ENCODE measurements at regions not wholly inside any gene's neighbourhood (a gene's known extent, or its start where the extent isn't known, plus 50 kb on each side); places are given as distances from the start of the nearest gene placed in this dataset.
"Not testable (repeated sequence)": the region's sequence is repeated elsewhere in the genome, so short reads cannot be mapped to it uniquely, and the experiment has no call there.

DNA sequence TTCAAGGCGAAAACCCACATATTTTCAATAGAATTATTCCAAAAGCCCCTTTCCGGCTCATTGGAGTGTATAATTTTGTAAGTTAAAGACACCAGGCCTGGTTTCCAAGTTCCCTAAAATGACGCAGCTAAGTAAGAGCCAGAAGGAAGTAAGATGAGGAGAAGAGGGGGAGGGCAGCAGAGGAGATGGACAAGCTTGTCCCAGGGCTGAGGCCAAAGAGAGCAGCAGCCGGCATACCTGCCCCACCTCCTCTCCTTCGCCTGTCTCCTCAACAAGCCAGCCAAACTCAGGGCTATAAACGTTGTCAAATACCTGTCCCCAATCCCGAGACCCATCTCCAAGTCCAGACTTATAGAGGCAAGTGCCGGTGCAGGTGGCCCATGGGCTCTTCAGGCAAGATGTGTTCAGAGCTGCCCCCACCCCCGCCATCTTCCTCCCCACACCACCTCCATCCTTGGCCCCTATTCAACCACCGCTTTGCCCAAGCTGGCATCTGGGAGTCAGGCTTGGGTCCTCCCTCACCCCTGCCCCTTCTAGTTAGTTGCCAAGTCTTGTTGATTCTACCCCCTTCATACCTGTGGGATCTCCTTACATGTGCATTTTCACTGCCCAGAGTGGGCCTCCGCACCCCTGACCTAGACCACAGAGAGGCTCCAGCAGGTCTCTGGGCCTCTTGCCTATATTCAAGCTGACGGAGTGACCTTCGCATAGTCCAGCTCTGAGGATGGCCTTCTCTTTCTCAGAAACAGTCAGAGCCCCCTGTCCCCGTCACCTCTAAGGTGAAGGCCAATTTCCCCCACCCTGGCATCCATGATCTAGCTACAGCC is 75.7 kb upstream of the SIRPA start:
- no peaks in the 10 kb centered on the region for H3K27me3 ChIP-seq
- no peak overlapping the region for H3K27ac ChIP-seq
- H3K36me3 ChIP-seq = no peaks in the 10 kb centered on the region
- no peak for DNase-seq
- H3K4me1 ChIP-seq = no peaks in the 10 kb centered on the region
- H3K4me3 ChIP-seq = no peak overlapping the region
- H3K9me3 ChIP-seq (replicated peaks) = peaks cover 5% of the 10 kb centered on the region; the same call in 1 of the 2 replicates

DNA sequence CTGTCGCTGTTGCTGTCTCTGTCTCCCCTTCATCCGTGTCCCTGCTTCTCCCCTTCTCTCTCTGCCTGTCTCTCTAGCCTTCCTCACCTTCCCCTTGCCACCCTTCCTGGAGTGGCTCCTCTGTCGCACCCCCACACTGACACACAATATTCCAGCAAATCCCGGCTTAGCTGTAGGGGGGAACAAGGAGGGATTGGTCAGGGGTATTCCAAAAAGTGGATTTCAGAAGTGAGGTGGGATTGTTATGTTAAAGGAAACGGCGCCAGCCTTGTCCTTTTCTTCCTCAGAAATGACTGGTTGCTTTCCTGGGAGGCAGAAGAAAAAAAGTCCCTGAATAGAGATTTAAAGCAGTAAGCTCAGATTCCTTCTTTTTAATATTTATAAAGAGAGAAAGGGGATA is 76.3 kb upstream of the SIRPA start:
- H3K36me3 ChIP-seq = no peaks in the 10 kb centered on the region
- no peaks in the 10 kb centered on the region for H3K27me3 ChIP-seq
- no peaks in the 10 kb centered on the region for H3K4me1 ChIP-seq
- no peak overlapping the region for H3K27ac ChIP-seq
- DNase-seq = no peak
- no peak overlapping the region for H3K4me3 ChIP-seq
- H3K9me3 ChIP-seq (replicated peaks) = peaks cover 5% of the 10 kb centered on the region; the same call in 1 of the 2 replicates

DNA sequence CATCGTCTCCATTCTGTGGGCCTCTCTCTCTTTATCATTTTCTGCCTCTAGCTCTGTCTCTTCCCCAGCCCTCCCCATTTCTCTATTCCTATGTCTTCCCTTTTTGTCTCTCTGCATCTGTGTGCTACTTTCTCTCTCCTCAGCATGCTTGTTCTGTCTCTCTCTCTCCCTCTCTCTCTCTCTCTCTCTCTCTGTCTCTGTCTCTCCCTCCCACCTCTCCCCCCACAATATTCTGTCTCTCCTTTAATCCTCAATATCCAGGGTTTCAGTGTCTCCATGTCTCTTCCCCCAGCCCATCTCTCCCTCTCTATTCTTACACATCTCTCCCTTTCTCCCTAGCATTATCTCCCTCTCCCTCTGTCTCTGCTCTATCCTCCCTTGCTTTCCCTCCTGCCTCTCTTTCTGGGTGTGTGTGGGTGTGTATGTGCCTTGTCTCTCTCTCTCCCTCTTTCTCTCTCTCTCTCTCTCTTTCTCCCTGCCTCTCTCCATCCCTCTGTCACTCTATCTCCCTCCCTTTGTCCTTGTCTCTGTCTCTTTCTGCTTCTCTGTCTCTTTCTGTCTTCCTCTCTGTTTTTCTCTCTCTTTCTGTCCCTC is 76.9 kb upstream of the SIRPA start:
- no peak for DNase-seq
- peaks cover 5% of the 10 kb centered on the region; the same call in 1 of the 2 replicates for H3K9me3 ChIP-seq (replicated peaks)
- no peak overlapping the region for H3K27ac ChIP-seq
- no peaks in the 10 kb centered on the region for H3K4me1 ChIP-seq
- H3K27me3 ChIP-seq = no peaks in the 10 kb centered on the region
- no peak overlapping the region for H3K4me3 ChIP-seq
- H3K36me3 ChIP-seq = no peaks in the 10 kb centered on the region

DNA sequence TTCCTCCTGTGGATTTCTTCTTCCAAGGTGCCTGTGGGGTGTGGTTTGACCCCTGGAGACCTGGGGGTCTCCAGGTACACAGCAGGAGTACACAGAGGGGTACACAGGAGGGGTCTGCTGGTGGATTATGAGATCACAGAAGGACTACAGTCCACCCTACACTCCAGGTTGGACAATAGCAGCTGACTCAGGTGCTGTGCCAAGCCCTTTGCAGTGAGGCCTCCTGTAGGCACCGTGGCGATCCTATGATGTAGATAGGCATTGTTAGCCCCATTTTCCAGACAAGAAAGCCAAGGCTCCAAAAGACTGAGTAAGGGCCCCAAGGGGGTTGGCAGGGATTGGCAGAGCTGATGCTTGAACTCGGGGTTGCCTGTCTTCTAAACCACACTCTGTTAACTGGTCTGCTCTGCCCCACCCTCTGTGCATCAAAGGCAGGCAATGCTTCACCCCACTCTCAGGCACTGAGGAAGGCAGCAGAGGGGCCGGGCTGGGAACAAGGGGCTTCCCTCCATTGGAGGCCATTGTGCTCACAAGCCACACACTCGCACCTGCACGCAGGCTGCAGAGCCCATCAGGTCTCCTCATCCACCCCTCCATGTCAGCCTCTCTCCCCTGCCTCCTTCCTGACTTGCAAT is 77.5 kb upstream of the SIRPA start:
- H3K27me3 ChIP-seq = no peaks in the 10 kb centered on the region
- no peaks in the 10 kb centered on the region for H3K4me1 ChIP-seq
- no peaks in the 10 kb centered on the region for H3K36me3 ChIP-seq
- no peak overlapping the region for H3K27ac ChIP-seq
- no peak overlapping the region for H3K4me3 ChIP-seq
- DNase-seq = no peak
- H3K9me3 ChIP-seq (replicated peaks) = peaks cover 5% of the 10 kb centered on the region; the same call in 1 of the 2 replicates

DNA sequence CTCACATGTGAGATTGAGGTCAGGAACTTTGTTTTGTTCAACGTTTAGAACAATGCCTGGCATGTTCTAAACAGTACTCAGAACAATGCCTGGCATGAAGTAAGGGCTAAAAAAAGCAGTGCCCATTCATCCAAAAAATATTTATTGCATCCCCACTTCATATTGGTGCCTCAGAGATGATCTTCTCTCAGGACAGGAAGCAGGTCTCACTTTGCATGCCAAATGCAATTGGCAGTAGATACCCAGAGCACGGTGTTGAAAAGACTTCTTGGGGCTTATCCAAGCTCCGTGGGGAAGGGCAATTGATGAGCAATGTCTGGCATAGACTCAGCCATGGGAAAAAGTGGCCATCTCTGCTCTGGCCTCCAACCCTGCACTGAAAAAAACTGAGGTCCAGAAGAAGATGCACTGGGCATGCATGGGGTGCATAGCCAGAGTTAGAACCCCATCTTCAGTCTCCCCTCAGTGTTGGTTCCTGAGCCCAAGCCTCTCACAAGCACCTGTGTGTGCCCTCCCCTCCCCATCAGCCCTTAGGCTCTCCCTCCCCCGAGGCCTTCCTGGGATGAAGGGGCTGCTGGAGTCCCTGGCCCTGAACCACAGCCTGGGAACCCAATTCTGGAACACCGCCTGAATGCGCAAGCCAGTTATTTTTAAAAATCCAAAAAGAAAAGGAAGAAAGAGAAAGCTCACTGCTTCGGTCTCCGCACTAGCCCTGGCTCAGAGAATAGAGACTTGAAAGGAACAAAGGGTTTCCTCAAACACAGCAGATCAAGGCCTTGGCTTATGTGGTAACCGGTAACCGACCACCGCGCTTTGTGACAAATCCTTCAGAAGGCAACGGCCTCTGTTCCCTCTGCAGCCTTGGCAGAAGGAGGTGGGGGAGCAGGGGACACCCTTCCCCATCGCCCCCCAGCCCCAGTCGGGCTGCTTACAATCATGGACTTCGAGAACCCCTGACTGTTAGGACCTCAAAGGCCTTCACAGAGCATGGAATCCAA is 78.5 kb upstream of the SIRPA start:
- H3K36me3 ChIP-seq = no peaks in the 10 kb centered on the region
- no peak overlapping the region for H3K27ac ChIP-seq
- no peaks in the 10 kb centered on the region for H3K4me1 ChIP-seq
- H3K27me3 ChIP-seq = no peaks in the 10 kb centered on the region
- no peaks in the 10 kb centered on the region; the same call in 1 of the 2 replicates for H3K9me3 ChIP-seq (replicated peaks)
- no peak overlapping the region for H3K4me3 ChIP-seq
- no peak for DNase-seq

DNA sequence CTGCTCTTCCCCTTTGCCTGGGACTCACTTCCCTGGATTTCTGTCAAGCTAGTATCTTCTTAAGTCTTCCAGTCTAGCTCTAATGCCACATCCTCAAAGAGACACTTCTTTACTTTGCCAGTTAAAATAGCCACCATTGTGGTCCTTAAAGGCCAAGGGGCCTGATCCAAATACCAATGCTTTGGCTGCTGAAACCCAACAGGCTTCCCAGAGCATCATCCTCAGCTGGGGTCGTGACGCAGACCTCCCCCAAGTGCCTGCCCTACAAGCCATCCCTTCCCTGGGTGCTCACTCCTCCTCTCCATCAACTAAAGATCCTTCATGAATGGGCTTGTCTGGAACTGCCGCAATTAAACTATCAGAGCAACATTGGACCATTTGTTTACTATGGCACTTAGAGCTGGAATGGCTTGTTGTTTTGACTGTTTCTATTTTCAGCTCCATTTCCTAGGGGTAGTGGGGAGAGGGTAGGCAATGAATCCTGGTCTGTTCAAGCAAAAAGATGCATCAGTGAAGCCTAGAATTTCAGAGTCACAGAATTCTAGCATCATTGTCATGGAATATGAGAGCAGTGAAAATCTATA is 79.6 kb upstream of the SIRPA start:
- no peaks in the 10 kb centered on the region for H3K36me3 ChIP-seq
- no peaks in the 10 kb centered on the region for H3K4me1 ChIP-seq
- no peaks in the 10 kb centered on the region for H3K9me3 ChIP-seq (replicated peaks)
- H3K4me3 ChIP-seq = no peak overlapping the region
- H3K27ac ChIP-seq = no peak overlapping the region
- DNase-seq = no peak
- H3K27me3 ChIP-seq = peaks cover 4% of the 10 kb centered on the region; the same call in 1 of the 2 replicates

GRCh38 chr20:1814861-1815260 is 80.3 kb upstream of the SIRPA start:
- H3K4me1 ChIP-seq; DNase-seq; H3K9me3 ChIP-seq (replicated peaks): not testable (repeated sequence)

GRCh38 chr20:1813674-1814635 is 81.3 kb upstream of the SIRPA start:
- DNase-seq = no peak
- no peaks in the 10 kb centered on the region for H3K36me3 ChIP-seq
- H3K27ac ChIP-seq = no peak overlapping the region
- H3K4me3 ChIP-seq = no peak overlapping the region
- H3K27me3 ChIP-seq = peaks cover 4% of the 10 kb centered on the region; the same call in 1 of the 2 replicates
- no peaks in the 10 kb centered on the region for H3K9me3 ChIP-seq (replicated peaks)
- H3K4me1 ChIP-seq = no peaks in the 10 kb centered on the region

More at GRCh38 chr20:1814861-1815260, 80.3 kb upstream of the SIRPA start:
- not testable (repeated sequence) for H3K36me3 ChIP-seq, H3K4me3 ChIP-seq, H3K27me3 ChIP-seq, H3K27ac ChIP-seq

DNA sequence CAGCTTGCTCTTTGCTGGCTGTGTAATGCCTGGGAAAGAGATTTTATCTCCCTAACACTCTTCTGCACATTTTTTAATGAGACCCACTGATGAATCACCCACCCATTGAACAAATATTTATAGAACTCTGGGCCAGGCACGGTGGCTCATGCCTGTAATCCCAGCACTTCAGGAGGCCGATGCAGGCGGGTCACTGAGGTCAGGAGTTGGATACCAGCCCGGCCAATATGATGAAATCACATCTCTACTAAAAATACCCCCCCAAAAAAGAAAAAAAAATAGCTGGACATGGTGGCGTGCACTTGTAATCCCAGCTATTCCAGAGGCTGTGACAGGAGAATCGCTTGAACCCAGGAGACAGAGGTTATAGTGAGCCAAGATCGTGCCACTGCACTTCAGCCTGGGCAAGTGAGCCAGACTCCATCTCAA is 82.1 kb upstream of the SIRPA start:
- no peak for DNase-seq
- no peaks in the 10 kb centered on the region for H3K36me3 ChIP-seq
- no peak overlapping the region for H3K4me3 ChIP-seq
- no peaks in the 10 kb centered on the region for H3K4me1 ChIP-seq
- H3K9me3 ChIP-seq (replicated peaks) = no peaks in the 10 kb centered on the region
- H3K27me3 ChIP-seq = peaks cover 4% of the 10 kb centered on the region; the same call in 1 of the 2 replicates
- H3K27ac ChIP-seq = no peak overlapping the region

DNA sequence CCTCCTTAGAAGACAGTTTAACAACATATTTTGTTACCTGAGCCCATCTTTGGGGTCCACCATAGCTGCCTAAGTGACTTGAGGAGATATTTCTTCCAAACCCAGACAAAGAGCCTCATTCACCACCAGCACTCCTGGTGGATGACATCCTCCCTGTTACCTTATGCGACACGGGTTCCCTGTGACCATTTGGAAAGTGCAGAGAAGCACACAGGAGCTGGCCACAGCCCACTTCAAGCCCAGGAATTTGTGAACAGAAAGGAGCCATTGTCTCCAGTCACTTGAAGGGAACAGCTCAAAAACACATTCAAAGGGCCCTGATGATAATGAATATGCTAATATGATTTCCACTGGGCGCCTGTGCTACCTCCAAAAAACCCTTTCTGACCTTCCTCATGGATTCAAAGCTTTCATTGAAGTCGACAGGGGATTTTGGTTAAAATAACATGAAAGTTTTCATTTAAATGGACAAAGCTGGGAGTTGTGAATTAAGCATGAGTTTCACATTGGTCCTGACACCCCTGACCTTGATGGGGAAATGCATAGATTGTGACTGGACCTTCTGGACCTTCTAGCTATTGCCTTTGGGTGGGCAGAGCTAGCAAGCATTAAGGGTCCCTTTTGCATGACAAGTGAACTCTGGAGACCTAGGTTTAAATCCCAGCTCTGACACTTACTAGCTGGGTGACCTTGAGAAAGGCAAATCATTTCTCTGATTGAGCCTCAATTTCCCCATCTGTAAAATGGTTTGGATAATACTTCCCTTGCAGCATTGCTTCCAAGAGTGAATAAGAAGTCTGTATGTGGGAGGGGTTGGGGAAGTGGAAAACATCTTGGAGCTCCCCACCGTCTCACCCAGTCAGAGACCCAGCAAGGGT is 83.3 kb upstream of the SIRPA start:
- H3K27ac ChIP-seq = no peak overlapping the region
- no peak overlapping the region for H3K4me3 ChIP-seq
- DNase-seq = peak in 1 of 2 experiments; percentile 22
- H3K36me3 ChIP-seq = no peaks in the 10 kb centered on the region
- no peaks in the 10 kb centered on the region for H3K4me1 ChIP-seq
- H3K9me3 ChIP-seq (replicated peaks) = no peaks in the 10 kb centered on the region
- H3K27me3 ChIP-seq = peaks cover 4% of the 10 kb centered on the region; the same call in 1 of the 2 replicates

DNA sequence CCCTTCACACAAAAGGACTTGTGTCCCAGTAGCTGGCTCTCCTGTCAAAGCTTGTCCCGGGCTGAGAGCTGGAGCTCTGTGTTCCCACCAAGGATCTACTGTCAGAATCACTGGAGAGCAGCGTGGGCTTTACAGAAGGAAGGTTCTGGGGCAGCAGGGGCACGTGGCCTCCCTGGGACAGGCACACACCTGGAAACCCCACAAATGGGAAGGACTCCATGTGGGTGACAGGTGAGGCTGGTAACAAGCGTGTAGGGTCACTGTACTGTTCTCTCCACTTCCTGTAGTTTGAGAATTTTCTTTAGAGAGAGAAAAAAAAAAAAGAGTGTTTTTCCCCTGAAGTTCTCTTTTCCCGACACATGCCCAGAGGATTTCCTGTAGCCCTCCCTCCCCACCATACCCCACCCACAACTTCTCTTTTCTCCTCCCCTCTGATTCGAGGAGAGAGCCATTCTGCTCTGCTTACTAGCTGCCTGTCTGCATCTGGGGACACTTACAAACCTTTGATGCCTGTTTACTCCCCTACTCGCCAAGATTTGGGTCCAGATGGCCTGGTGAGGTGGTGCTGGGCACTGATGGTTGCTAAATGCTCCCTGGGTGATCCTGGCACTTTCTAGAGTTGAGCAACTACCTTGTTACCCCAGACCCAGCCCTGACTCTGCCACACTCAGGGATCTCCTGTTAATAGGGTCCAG is 84.1 kb upstream of the SIRPA start:
- no peak for DNase-seq
- no peaks in the 10 kb centered on the region for H3K4me1 ChIP-seq
- H3K4me3 ChIP-seq = no peak overlapping the region

GRCh38 chr20:1810572-1810925 is 84.7 kb upstream of the SIRPA start:
- Histone ChIP-seq H3K4me1 (no peaks in the 10 kb centered on the region), H3K27me3 (peaks cover 4% of the 10 kb centered on the region; the same call in 1 of the 2 replicates), H3K27ac (no peak overlapping the region), H3K36me3 (no peaks in the 10 kb centered on the region), H3K9me3 (replicated peaks) (no peaks in the 10 kb centered on the region), H3K4me3 (no peak overlapping the region)
- no peak for DNase-seq

More for the DNA sequence above, 84.1 kb upstream of the SIRPA start:
- H3K9me3 ChIP-seq (replicated peaks) = no peaks in the 10 kb centered on the region
- H3K36me3 ChIP-seq = no peaks in the 10 kb centered on the region
- peaks cover 4% of the 10 kb centered on the region; the same call in 1 of the 2 replicates for H3K27me3 ChIP-seq
- no peak overlapping the region for H3K27ac ChIP-seq

Data from SJCRH30 (cell line).